HG03460 (cell line): ENCODE measurements at regions not wholly inside any gene's neighbourhood (a gene's known extent, or its start where the extent isn't known, plus 50 kb on each side); places are given as distances from the start of the nearest gene placed in this dataset.

Experiments
- ATAC-seq: cut with Tn5 transposase; IDR thresholded peaks from one replicate; pipeline ENCODE4 v1.9.1; 2021; ENCODE audit not compliant: unreplicated experiment

DNA sequence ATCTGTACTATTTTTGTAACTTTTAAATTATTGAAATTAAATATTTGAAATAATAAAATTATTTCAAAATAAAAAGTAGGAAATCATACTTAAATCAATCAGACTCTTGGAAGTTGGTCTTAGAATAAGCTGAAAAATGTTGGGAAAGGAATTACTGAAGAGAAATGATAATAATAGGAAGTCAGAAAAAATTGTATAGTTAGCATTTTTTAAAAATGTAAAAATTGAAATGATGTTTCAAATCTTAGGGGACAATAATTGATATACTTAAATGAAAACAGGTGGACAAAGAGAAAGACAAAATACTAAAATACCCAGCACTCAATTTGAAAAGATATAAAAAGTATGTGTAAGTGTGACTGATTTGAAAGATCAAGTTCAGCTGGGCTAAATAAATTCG lies 186.1 kb downstream of the BMP2 start:
- ATAC-seq, result no peak

DNA sequence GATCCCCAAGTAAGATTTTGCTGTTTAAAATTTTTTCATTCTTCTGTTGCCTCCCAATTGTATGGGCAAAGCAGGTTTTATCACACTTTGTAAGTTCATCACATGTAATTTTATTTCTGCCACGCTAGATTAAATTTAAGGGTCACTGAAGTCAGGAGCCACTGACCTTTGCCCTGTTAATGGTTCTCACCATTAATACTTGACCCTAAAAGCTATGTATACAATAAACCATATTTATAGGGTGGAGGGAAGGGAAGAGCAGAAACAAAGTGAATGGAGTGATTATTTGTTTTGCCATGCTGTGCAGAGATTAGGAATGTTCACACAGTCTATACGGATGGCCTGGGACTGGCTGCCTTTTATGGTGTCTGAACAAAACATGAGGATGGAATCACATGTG lies 186.7 kb downstream of the BMP2 start:
- no peak for ATAC-seq

DNA sequence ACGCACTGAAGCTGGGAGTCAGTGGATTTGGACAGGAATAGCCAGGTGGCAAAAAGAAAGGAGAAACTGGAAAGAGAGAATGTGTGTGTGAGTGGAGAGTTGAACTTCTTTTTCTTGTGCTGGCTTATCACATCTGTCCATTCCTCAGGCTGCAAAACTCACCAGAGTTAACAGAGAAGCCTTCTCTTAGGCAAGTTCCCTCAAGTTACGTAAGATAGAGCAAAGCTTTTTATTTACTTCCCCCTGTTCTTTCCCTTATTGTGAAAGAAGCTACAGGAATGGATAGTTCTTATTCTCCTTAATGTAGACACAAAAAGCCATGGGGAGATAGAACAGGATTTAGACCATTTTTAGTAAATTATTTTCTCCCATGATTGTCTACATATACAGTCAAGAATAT lies 188.6 kb downstream of the BMP2 start:
- no peak for ATAC-seq

- ATAC-seq, result no peak
Observed at GRCh38 chr20:6956574-6956973, 189.1 kb downstream of the BMP2 start.

DNA sequence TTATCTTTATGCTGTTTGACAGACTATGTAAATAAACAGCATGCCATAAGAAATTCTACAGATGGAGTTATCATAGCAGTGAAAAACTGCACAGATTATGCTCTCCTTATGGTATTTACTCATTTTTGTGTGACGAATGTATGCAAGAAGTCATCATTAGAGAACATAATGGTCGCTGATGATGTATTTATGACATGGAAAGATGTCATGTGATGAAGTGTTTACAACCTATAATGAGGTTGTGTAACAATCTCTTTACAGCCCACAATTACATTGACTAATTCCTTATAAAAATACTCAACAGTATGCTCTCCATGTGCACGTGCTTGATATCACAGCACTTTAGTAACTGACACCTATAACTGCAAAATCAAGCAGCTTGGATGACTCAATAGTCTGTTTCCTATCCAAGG lies 192.4 kb downstream of the BMP2 start:
- ATAC-seq, result no peak

DNA sequence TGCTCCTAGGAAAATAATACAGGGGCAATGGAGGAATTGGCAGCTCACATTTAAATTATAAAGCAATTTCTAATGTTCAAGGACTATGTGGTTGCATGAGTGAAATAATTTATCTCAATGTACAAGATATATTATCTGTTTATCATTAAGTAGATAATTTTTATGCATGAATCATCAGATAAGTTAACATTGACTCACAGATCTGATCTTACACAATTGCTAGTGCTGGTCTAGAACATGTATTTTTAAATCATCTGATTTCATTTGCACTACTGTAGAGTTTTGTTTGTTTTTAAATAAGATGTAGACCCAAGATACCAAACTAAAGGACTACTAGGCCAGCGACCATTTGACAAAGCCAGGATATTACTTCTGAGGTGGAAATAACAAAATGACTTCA lies 199.2 kb downstream of the BMP2 start:
- ATAC-seq, result no peak

DNA sequence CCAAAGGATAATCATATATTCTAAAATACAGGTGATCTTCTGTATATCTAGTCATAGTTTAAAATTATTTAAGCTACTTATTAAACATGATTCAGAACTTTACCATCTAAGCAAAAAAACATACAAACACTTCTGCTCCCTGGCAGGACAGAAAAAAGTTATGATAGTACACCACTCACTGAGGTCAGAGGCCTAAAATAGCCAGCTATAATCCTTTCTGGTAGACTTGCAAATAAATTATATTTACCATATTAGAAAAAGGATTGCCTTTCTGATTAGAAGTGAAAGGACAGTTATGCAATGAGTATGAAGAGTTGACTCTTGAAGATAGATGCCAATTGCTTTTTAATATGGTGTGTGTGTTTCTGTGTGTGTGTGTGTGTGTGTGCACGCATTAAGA lies 207.4 kb downstream of the BMP2 start:
- no peak for ATAC-seq

DNA sequence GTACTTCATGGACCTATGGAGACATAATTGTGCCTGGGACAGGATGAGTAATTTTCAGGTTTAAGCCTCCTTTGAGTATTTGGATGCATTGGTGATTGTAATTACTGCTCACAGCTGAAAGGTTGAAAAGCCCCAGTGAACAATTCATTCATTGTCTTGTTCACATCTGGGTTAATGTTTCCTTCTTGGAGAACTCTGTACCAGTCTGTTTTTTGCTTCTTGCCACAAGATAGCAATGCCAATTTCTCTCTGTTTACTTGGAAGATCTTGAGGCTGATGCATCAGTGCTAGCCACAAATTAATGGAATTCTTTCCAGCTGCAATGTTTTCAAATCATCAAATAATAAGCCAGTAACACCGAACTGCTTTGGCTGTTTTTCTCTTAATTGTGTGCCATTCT lies 207.8 kb downstream of the BMP2 start:
- ATAC-seq, result no peak

DNA sequence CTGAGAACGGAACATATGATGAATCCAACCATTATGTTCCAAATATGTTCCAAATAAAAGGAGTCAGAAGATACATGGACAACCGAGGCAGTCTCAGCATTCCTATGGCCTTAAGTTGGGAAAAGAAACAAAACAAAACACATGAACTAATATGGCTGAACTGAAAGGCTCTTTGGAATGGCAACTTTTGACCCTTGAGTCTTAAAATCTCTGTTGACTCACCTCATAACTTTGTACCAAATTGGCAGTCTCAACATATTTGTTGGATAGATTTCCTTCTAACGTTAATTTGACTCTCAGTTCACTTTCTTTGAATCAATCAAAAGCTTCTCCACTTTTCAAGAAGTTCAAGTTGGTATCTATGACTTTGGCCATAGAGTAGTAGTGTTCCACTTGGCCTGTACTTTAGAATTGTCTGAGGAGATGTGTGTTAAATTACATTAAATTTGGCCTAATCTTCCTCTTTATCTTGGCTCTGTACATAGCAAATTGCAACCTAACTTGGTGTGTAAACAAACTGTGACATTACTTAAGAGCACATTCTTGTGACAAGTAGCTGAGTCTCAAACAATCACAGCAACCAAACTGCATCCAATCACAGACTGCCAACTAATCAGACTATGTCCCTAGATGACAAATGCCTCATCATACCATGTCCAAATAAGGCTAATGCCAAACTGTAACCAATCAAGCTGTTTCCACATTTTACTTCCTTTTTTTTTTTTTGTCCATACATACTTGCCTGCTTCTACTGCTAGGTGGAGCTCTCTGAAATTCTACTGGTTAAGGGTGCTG lies 208.8 kb downstream of the BMP2 start:
- ATAC-seq, result no peak

DNA sequence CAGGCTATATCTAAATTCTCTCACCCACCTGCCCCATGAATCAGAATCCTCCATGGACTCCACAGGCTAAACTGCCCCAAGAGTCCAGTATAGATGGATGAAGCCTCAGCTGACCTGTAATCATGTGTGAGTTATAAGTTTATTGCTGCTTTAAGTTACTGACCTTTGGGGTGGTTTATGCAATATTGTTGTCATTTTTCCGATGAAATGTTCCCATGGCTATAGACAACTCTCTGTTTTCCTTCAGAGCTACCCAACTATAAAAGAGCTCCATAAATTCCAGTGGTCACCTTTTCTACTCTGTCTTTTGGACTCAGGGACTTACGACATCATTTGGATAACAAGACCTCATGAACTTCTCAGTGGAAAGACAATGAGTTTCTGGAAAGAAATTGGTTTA lies 212.1 kb downstream of the BMP2 start:
- no peak for ATAC-seq

DNA sequence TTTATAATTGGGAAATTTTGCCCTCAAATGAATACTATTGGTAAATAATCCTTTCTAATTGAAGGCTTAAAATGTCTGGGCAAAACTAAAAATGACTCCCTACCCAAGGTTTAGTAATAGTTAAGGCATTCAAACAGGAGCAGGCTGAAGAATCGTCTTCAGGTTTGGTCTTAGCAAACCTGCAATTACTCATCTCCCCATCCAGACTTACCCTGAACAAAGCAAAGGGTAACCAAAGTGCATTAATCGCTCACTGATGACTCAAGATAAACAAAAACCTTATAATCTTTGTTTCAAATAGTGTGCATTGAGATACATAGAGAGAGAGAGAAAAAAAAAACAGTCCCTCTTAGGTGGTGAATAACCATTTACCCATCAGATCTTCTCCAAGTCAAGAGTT lies 225.5 kb downstream of the BMP2 start:
- ATAC-seq, result no peak

GRCh38 chr20:6993511-6993910 lies 226.0 kb downstream of the BMP2 start:
- ATAC-seq, result no peak

GRCh38 chr20:6994452-6994851 lies 227.0 kb downstream of the BMP2 start:
- ATAC-seq, result no peak

- no peak for ATAC-seq
Observed at GRCh38 chr20:6998909-6999308, 231.4 kb downstream of the BMP2 start.

GRCh38 chr20:6999381-6999780 lies 231.9 kb downstream of the BMP2 start:
- no peak for ATAC-seq

DNA sequence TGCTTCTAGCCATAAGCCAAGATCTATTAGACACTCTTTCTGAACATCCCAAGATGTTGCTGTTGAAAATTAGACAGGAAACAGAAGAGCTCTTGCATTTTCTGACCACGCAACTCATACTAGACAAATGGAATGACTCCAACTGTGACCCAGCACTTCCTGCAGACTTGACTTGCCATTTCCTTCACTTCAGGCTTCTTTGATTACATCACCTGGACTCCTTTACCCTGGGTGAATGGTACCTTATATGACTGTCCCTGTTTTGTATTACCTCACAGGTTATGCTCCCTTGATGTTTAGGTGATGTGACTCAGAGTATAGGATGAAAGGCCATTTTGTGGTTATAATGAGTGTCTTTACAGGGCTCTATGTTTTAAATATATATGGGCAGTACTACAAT lies 236.1 kb downstream of the BMP2 start:
- ATAC-seq, result no peak

- ATAC-seq, result no peak
Observed at GRCh38 chr20:7004801-7005200, 237.3 kb downstream of the BMP2 start.

GRCh38 chr20:7010527-7010926 lies 243.0 kb downstream of the BMP2 start:
- no peak for ATAC-seq

DNA sequence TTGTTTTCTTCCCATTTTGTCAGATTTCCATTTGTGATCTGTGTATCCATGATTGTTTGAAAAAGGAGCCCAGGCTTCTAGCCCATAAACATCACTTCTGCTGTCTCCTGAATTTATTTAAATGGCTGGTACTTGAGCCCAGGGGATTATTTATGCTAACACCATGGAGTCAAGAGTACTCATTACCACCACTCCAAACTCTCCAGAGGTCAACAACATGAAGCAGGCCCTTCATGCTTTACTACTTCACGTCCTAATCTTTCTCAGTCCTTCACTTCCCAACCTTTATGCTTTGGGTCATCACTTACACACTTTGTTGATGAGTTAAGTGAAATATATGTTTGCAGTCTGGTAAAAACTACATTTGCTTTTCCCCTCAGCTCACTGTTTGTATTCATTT lies 247.8 kb downstream of the BMP2 start:
- ATAC-seq, result no peak

DNA sequence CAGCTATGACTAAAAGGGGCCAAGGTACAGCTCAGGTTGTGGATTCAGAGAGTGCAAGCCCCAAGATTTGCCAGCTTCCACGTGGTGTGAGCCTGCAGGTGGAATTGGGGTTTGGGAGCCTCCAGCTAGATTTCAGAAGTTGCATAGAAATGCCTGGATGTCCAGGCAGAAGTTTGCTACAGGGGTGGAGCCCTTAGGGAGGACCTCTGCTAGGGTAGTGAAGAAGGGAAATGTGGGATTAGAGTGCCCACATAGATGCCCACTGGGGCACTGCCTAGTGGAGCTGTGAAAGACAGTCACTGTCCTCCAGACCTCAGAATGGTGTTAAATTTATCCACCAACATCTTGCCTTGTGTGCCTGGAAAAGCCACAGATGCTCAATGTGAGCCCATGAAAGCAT lies 255.1 kb downstream of the BMP2 start:
- no peak for ATAC-seq

- no peak for ATAC-seq
Observed at GRCh38 chr20:7025635-7026034, 258.1 kb downstream of the BMP2 start.

DNA sequence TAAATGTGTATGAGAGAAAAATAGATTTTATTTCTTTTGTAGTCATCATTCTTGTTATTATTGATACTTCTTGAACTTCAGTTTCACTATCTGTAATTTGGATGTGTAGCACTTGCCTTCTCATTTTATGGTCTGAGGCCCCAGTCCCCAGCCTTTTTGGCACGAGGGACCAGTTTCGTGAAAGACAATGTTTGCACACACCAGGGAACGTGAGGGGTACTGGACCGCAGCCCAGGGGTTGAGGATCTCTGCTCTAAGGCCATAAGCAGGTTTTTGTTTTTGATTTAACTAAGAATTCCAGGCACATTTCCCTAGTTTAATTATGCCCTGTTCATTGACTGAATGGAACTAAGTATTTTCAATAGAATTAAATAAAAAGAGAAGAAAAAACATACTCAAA lies 261.5 kb downstream of the BMP2 start:
- ATAC-seq, result no peak

DNA sequence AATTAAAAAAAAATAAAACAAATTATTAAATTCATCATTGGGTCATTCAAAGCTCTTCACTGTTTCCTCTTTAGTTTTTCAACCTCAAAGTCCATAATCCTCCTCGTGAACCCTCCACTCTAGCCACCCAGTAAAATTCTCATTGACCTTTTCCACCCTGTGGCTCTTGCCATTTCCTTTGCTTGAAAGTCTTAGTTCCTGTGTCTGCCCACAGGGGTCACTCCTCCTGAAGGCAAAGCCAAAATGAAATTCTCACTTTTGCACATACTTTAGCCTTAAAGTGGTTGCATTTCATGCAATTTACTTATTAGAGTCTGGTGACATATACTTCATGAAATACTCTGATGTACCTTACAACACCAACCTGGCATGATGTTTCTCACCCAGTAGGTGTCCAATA lies 263.7 kb downstream of the BMP2 start:
- no peak for ATAC-seq
